SU-DHL-6 (cell line): ENCODE measurements at regions not wholly inside any gene's neighbourhood (a gene's known extent, or its start where the extent isn't known, plus 50 kb on each side); places are given as distances from the start of the nearest gene placed in this dataset.

Experiments
- H2AFZ ChIP-seq: fragments of 200-600 bp; sonication (generic); 2 replicates; pipeline ENCODE4 v1.6.1; 2014; ENCODE audit warnings: low read depth, mild to moderate bottlenecking, moderate library complexity, mixed read lengths, antibody characterized with exemption, low read length; ENCODE audit not compliant: severe bottlenecking
- H3F3A ChIP-seq: fragments of 200-600 bp; shearing (Covaris generic); 2 replicates; pipeline ENCODE4 v1.6.0; 2016; ENCODE audit warnings: antibody characterized with exemption, mild to moderate bottlenecking; ENCODE audit not compliant: insufficient read depth
- H3K27ac ChIP-seq: fragments of 200-600 bp; sonication (generic); 2 replicates; pipeline ENCODE4 v1.5.1; 2016; ENCODE audit warnings: low read depth, mild to moderate bottlenecking, low read length, moderate library complexity, mixed read lengths
- H3K27me3 ChIP-seq: fragments of 200-600 bp; sonication (generic), shearing (Covaris generic); 2 replicates; pipeline ENCODE4 v1.6.0; 2014; ENCODE audit warnings: mild to moderate bottlenecking, low read length
- H3K36me3 ChIP-seq: fragments of 200-600 bp; sonication (generic); 2 replicates; pipeline ENCODE4 v1.6.1; 2014; ENCODE audit warnings: mild to moderate bottlenecking, low read length, mixed read lengths
- H3K4me2 ChIP-seq: fragments of 300-600, 200-600 bp; shearing (Covaris generic), sonication (generic); 2 replicates; pipeline ENCODE4 v1.6.0; 2014; ENCODE audit warnings: low read length, low read depth, mild to moderate bottlenecking; ENCODE audit not compliant: poor library complexity, severe bottlenecking
- H3K4me3 ChIP-seq: fragments of 200-600 bp; sonication (generic); 2 replicates; pipeline ENCODE4 v1.5.1; 2014; ENCODE audit warnings: antibody characterized with exemption, low read length, mild to moderate bottlenecking, mixed read lengths; ENCODE audit not compliant: insufficient read depth, poor library complexity, severe bottlenecking
- H3K79me2 ChIP-seq: fragments of 200-600 bp; sonication (generic); 2 replicates; pipeline ENCODE4 v1.6.1; 2014; ENCODE audit warnings: mild to moderate bottlenecking, low read length, moderate library complexity; ENCODE audit not compliant: insufficient read depth
- H3K9ac ChIP-seq: fragments of 200-600 bp; sonication (generic); 2 replicates; pipeline ENCODE4 v1.7.0; 2014; ENCODE audit warnings: mild to moderate bottlenecking, low read length
- H3K9me2 ChIP-seq: fragments of 200-600 bp; sonication (generic); replicated peaks from 2 replicates; pipeline ENCODE4 v1.6.1; 2014; ENCODE audit warnings: low read length; ENCODE audit not compliant: insufficient read depth
- H3K9me3 ChIP-seq: fragments of 200-600 bp; sonication (generic); 2 replicates; pipeline ENCODE4 v1.6.1; 2014; ENCODE audit warnings: low read length, mixed read lengths; ENCODE audit not compliant: insufficient read depth
- H4K20me1 ChIP-seq: fragments of 200-600 bp; sonication (generic); 2 replicates; pipeline ENCODE4 v1.6.1; 2014; ENCODE audit warnings: low read depth, mild to moderate bottlenecking, antibody characterized with exemption, low read length, moderate library complexity, mixed read lengths
- CTCF ChIP-seq: fragments of 200-600 bp; sonication (generic); IDR thresholded peaks from one replicate; pipeline ENCODE4 v1.5.1; 2017; ENCODE audit warnings: antibody characterized with exemption, mild to moderate bottlenecking, low read length, moderate library complexity; ENCODE audit not compliant: insufficient read depth, poor library complexity, severe bottlenecking
- EZH2phosphoT487 ChIP-seq: fragments of 200-600 bp; sonication (generic), shearing (Covaris generic); conservative IDR thresholded peaks from 2 replicates; pipeline ENCODE4 v1.6.1; 2018; ENCODE audit warnings: mild to moderate bottlenecking, antibody characterized with exemption, low read length, moderate library complexity, mixed read lengths

- Histone ChIP-seq H2AFZ (no peak overlapping the region), H3K79me2 (no peaks in the 10 kb centered on the region), H3K9me3 (no peaks in the 10 kb centered on the region), H3K9ac (no peak overlapping the region), H3K36me3 (no peaks in the 10 kb centered on the region), H3K27me3 (no peaks in the 10 kb centered on the region), H3K4me2 (no peak overlapping the region), H3K9me2 (no peaks in the 10 kb centered on the region), H4K20me1 (no peaks in the 10 kb centered on the region), H3K27ac (no peak overlapping the region), H3F3A (no peaks in the 10 kb centered on the region), H3K4me3 (no peak overlapping the region)
- TF ChIP-seq CTCF (no peak), EZH2phosphoT487 (no peak)
Measured at GRCh38 chr13:103812558-103812957, 746.3 kb upstream of the SLC10A2 start.

- TF ChIP-seq CTCF (no peak), EZH2phosphoT487 (no peak)
- H3K27ac ChIP-seq = no peak overlapping the region
- no peaks in the 10 kb centered on the region for H3K36me3 ChIP-seq
- no peak overlapping the region for H3K4me3 ChIP-seq
- H2AFZ ChIP-seq = no peak overlapping the region
- H3K9me3 ChIP-seq = no peaks in the 10 kb centered on the region
- H3K4me2 ChIP-seq = no peak overlapping the region
- H4K20me1 ChIP-seq = no peaks in the 10 kb centered on the region
- no peak overlapping the region for H3K9ac ChIP-seq
- H3K9me2 ChIP-seq = no peaks in the 10 kb centered on the region
- H3F3A ChIP-seq = no peaks in the 10 kb centered on the region
- no peaks in the 10 kb centered on the region for H3K79me2 ChIP-seq
- H3K27me3 ChIP-seq = no peaks in the 10 kb centered on the region
Measured at GRCh38 chr13:103810026-103810425, 743.8 kb upstream of the SLC10A2 start.

GRCh38 chr13:103805771-103806170, 739.6 kb upstream of the SLC10A2 start:
- Histone ChIP-seq H3F3A (no peaks in the 10 kb centered on the region), H3K9me2 (no peaks in the 10 kb centered on the region), H3K79me2 (no peaks in the 10 kb centered on the region), H3K36me3 (no peaks in the 10 kb centered on the region), H3K27ac (no peak overlapping the region), H3K27me3 (no peaks in the 10 kb centered on the region), H3K9me3 (no peaks in the 10 kb centered on the region), H2AFZ (no peak overlapping the region), H3K4me3 (no peak overlapping the region), H3K9ac (no peak overlapping the region), H3K4me2 (no peak overlapping the region), H4K20me1 (no peaks in the 10 kb centered on the region)
- TF ChIP-seq EZH2phosphoT487 = no peak
- no peak for TF ChIP-seq CTCF
